ENCODE measurements at regions not wholly inside any gene's neighbourhood (a gene's known extent, or its start where the extent isn't known, plus 50 kb on each side); places are given as distances from the start of the nearest gene placed in this dataset.

GRCh38 chr16:59905131-59905530 is 1171.0 kb upstream of the GOT2 start:
- H3K9me3 ChIP-seq (ENCODE audit: control insufficient read depth, insufficient read depth, low read length), result no peaks in the 10 kb centered on the region; the same call in 1 of the 2 replicates
- no peaks in the 10 kb centered on the region for H3K36me3 ChIP-seq (ENCODE audit: control insufficient read depth, low read length)
- no peak for TF ChIP-seq EZH2phosphoT487 (IDR thresholded peaks at IDR 0.05; ENCODE audit: borderline replicate concordance, low read length)
- no peak for TF ChIP-seq CTCF (IDR thresholded peaks at IDR 0.05; ENCODE audit: low read depth, low read length, poor library complexity, severe bottlenecking)
- H3K4me1 ChIP-seq (ENCODE audit: control insufficient read depth, low read length), result no peaks in the 10 kb centered on the region
- H3F3A ChIP-seq (ENCODE audit: control insufficient read depth, insufficient read depth), result no peaks in the 10 kb centered on the region
- H3K9me2 ChIP-seq (replicated peaks; ENCODE audit: control insufficient read depth, low read length), result no peaks in the 10 kb centered on the region
- no peaks in the 10 kb centered on the region for H3K27me3 ChIP-seq (ENCODE audit: control insufficient read depth, low read length)
- H3K27ac ChIP-seq (ENCODE audit: low read depth, low read length), result no peak overlapping the region
- no peaks in the 10 kb centered on the region for H4K20me1 ChIP-seq (ENCODE audit: control insufficient read depth, insufficient read depth, low read depth, low read length)
- no peak overlapping the region for H3K4me2 ChIP-seq (ENCODE audit: low read length)
- no peak overlapping the region for H3K4me3 ChIP-seq (ENCODE audit: low read length)
- H3K79me2 ChIP-seq (ENCODE audit: control insufficient read depth, low read length), result no peaks in the 10 kb centered on the region

GRCh38 chr16:59899940-59900339 is 1165.8 kb upstream of the GOT2 start:
- H3K27ac ChIP-seq (ENCODE audit: low read depth, low read length), result no peak overlapping the region
- no peaks in the 10 kb centered on the region for H3F3A ChIP-seq (ENCODE audit: control insufficient read depth, insufficient read depth)
- no peaks in the 10 kb centered on the region for H4K20me1 ChIP-seq (ENCODE audit: control insufficient read depth, insufficient read depth, low read depth, low read length)
- no peak for TF ChIP-seq EZH2phosphoT487 (IDR thresholded peaks at IDR 0.05; ENCODE audit: borderline replicate concordance, low read length)
- TF ChIP-seq CTCF (IDR thresholded peaks at IDR 0.05; ENCODE audit: low read depth, low read length, poor library complexity, severe bottlenecking), result no peak
- no peak overlapping the region for H3K4me3 ChIP-seq (ENCODE audit: low read length)
- H3K4me2 ChIP-seq (ENCODE audit: low read length), result no peak overlapping the region
- H3K9me3 ChIP-seq (ENCODE audit: control insufficient read depth, insufficient read depth, low read length), result no peaks in the 10 kb centered on the region
- no peaks in the 10 kb centered on the region for H3K79me2 ChIP-seq (ENCODE audit: control insufficient read depth, low read length)
- no peaks in the 10 kb centered on the region for H3K27me3 ChIP-seq (ENCODE audit: control insufficient read depth, low read length)
- H3K4me1 ChIP-seq (ENCODE audit: control insufficient read depth, low read length), result no peaks in the 10 kb centered on the region
- H3K9me2 ChIP-seq (replicated peaks; ENCODE audit: control insufficient read depth, low read length), result no peaks in the 10 kb centered on the region
- no peaks in the 10 kb centered on the region for H3K36me3 ChIP-seq (ENCODE audit: control insufficient read depth, low read length)

GRCh38 chr16:59892376-59892775 is 1158.3 kb upstream of the GOT2 start:
- Histone ChIP-seq H3K4me2 (ENCODE audit: low read length) (no peak overlapping the region), H3K27me3 (ENCODE audit: control insufficient read depth, low read length) (no peaks in the 10 kb centered on the region), H3K4me1 (ENCODE audit: control insufficient read depth, low read length) (no peaks in the 10 kb centered on the region), H4K20me1 (ENCODE audit: control insufficient read depth, insufficient read depth, low read depth, low read length) (no peaks in the 10 kb centered on the region), H3K36me3 (ENCODE audit: control insufficient read depth, low read length) (no peaks in the 10 kb centered on the region), H3K79me2 (ENCODE audit: control insufficient read depth, low read length) (no peaks in the 10 kb centered on the region), H3F3A (ENCODE audit: control insufficient read depth, insufficient read depth) (no peaks in the 10 kb centered on the region), H3K9me3 (ENCODE audit: control insufficient read depth, insufficient read depth, low read length) (no peaks in the 10 kb centered on the region), H3K4me3 (ENCODE audit: low read length) (no peak overlapping the region), H3K27ac (ENCODE audit: low read depth, low read length) (no peak overlapping the region), H3K9me2 (replicated peaks; ENCODE audit: control insufficient read depth, low read length) (no peaks in the 10 kb centered on the region)
- TF ChIP-seq CTCF (IDR thresholded peaks at IDR 0.05; ENCODE audit: low read depth, low read length, poor library complexity, severe bottlenecking), result no peak
- TF ChIP-seq EZH2phosphoT487 (IDR thresholded peaks at IDR 0.05; ENCODE audit: borderline replicate concordance, low read length), result no peak

GRCh38 chr16:59887856-59888255 is 1153.7 kb upstream of the GOT2 start:
- no peak overlapping the region for H3K4me2 ChIP-seq (ENCODE audit: low read length)
- no peaks in the 10 kb centered on the region for H3K9me3 ChIP-seq (ENCODE audit: control insufficient read depth, insufficient read depth, low read length)
- H3K27ac ChIP-seq (ENCODE audit: low read depth, low read length), result no peak overlapping the region
- no peaks in the 10 kb centered on the region for H3K36me3 ChIP-seq (ENCODE audit: control insufficient read depth, low read length)
- TF ChIP-seq CTCF (IDR thresholded peaks at IDR 0.05; ENCODE audit: low read depth, low read length, poor library complexity, severe bottlenecking) (no peak), EZH2phosphoT487 (IDR thresholded peaks at IDR 0.05; ENCODE audit: borderline replicate concordance, low read length) (no peak)
- no peaks in the 10 kb centered on the region for H3K4me1 ChIP-seq (ENCODE audit: control insufficient read depth, low read length)
- no peak overlapping the region for H3K4me3 ChIP-seq (ENCODE audit: low read length)
- H3K27me3 ChIP-seq (ENCODE audit: control insufficient read depth, low read length), result no peaks in the 10 kb centered on the region
- H3K9me2 ChIP-seq (replicated peaks; ENCODE audit: control insufficient read depth, low read length), result no peaks in the 10 kb centered on the region
- no peaks in the 10 kb centered on the region for H3F3A ChIP-seq (ENCODE audit: control insufficient read depth, insufficient read depth)
- no peaks in the 10 kb centered on the region for H3K79me2 ChIP-seq (ENCODE audit: control insufficient read depth, low read length)
- H4K20me1 ChIP-seq (ENCODE audit: control insufficient read depth, insufficient read depth, low read depth, low read length), result no peaks in the 10 kb centered on the region

Data from DOHH2 (cell line).